Vagina (tissue), 2 donors: ENCODE measurements at regions not wholly inside any gene's neighbourhood (a gene's known extent, or its start where the extent isn't known, plus 50 kb on each side); places are given as distances from the start of the nearest gene placed in this dataset.

ENCODE experiments used
- DNase-seq, 2 donors: peaks; one replicate each; pipeline ENCODE4 v3.0.0-alpha.2; 2017; ENCODE audit errors: extremely low spot score in 2 of 2
- H3K27ac ChIP-seq: fragments of 200-600 bp; sonication (generic); one replicate; pipeline ENCODE4 v1.5.1; 2019
- H3K27me3 ChIP-seq: fragments of 200-600 bp; sonication (generic); one replicate; pipeline ENCODE4 v1.5.1; 2019
- H3K36me3 ChIP-seq, 2 donors: fragments of 200-600 bp; sonication (generic); one replicate each; pipeline ENCODE4 v1.5.1; 2017 to 2019
- H3K4me1 ChIP-seq: fragments of 200-600 bp; sonication (generic); one replicate; pipeline ENCODE4 v1.5.1; 2019
- H3K4me3 ChIP-seq, 2 donors: fragments of 200-600 bp; sonication (generic); 1 replicate in 1 of 2; 2 replicates in 1 of 2; pipeline ENCODE4 v1.5.1; 2016 to 2019
- H3K9me3 ChIP-seq: fragments of 200-600 bp; sonication (generic); one replicate; pipeline ENCODE4 v1.5.1; 2019
- CTCF ChIP-seq, 3 experiments: fragments of 450-650 bp in 2 of 3; fragments of 200-600 bp in 1 of 3; sonication (generic) in 1 of 3; IDR thresholded peaks; one replicate each; pipeline ENCODE4 v1.5.1; 2017 to 2019; ENCODE audit warnings: antibody characterized with exemption in 3 of 3, mild to moderate bottlenecking in 2 of 3, moderate library complexity in 2 of 3
- POLR2A ChIP-seq, 2 donors: fragments of 450-650 bp; IDR thresholded peaks; one replicate each; pipeline ENCODE4 v1.6.1; 2017; ENCODE audit warnings: antibody characterized with exemption in 2 of 2, mild to moderate bottlenecking in 2 of 2, moderate library complexity in 2 of 2
- POLR2AphosphoS5 ChIP-seq, 2 donors: sonication (generic); formaldehyde crosslinking; IDR thresholded peaks; one replicate each; pipeline ENCODE4 v1.9.0; 2017; ENCODE audit warnings: antibody characterized with exemption in 2 of 2, mild to moderate bottlenecking in 2 of 2, low read depth in 1 of 2; ENCODE audit not compliant: insufficient read depth in 1 of 2
- intact Hi-C: fragments of 100-400 bp; cut with DNase I; formaldehyde crosslinking; loops from one replicate; pipeline ENCODE4 v1.15.1; 2023

- no peak for TF ChIP-seq POLR2AphosphoS5 (IDR thresholded peaks at IDR 0.05; ENCODE audit: insufficient read depth in 1 of 2, low read depth in 1 of 2)
- Histone ChIP-seq H3K27me3 (no peaks in the 10 kb centered on the region), H3K27ac (no peak overlapping the region), H3K4me1 (no peaks in the 10 kb centered on the region), H3K9me3 (no peaks in the 10 kb centered on the region), H3K36me3 (no peaks in the 10 kb centered on the region), H3K4me3 (no peak overlapping the region)
- intact Hi-C loops, result no loop called here
- no peak for DNase-seq
Measured at GRCh38 chr2:18346874-18347273, 213.6 kb downstream of the RDH14 start.

- no peaks in the 10 kb centered on the region for H3K4me1 ChIP-seq
- TF ChIP-seq CTCF (IDR thresholded peaks at IDR 0.05) (no peak), POLR2AphosphoS5 (IDR thresholded peaks at IDR 0.05; ENCODE audit: insufficient read depth in 1 of 2, low read depth in 1 of 2) (no peak), POLR2A (IDR thresholded peaks at IDR 0.05) (no peak)
- H3K9me3 ChIP-seq, result no peaks in the 10 kb centered on the region
- DNase-seq, result no peak
- H3K36me3 ChIP-seq, result no peaks in the 10 kb centered on the region
- no peak overlapping the region for H3K27ac ChIP-seq
- no peaks in the 10 kb centered on the region for H3K27me3 ChIP-seq
- intact Hi-C loops, result no loop called here
- H3K4me3 ChIP-seq, result no peak overlapping the region
Measured at GRCh38 chr2:18346344-18346743, 214.1 kb downstream of the RDH14 start.

- Histone ChIP-seq H3K27me3 (no peaks in the 10 kb centered on the region), H3K4me1 (no peaks in the 10 kb centered on the region), H3K27ac (no peak overlapping the region), H3K4me3 (no peak overlapping the region), H3K9me3 (no peaks in the 10 kb centered on the region), H3K36me3 (no peaks in the 10 kb centered on the region)
- TF ChIP-seq POLR2A (IDR thresholded peaks at IDR 0.05), result no peak
- no peak for TF ChIP-seq CTCF (IDR thresholded peaks at IDR 0.05)
- TF ChIP-seq POLR2AphosphoS5 (IDR thresholded peaks at IDR 0.05; ENCODE audit: insufficient read depth in 1 of 2, low read depth in 1 of 2), result no peak
- intact Hi-C loops, result no loop called here
- no peak for DNase-seq
Measured at GRCh38 chr2:18345848-18346247, 214.6 kb downstream of the RDH14 start.

GRCh38 chr2:18342901-18343300, 217.6 kb downstream of the RDH14 start:
- H3K4me3 ChIP-seq, result no peak overlapping the region
- H3K9me3 ChIP-seq, result no peaks in the 10 kb centered on the region
- TF ChIP-seq POLR2AphosphoS5 (IDR thresholded peaks at IDR 0.05; ENCODE audit: insufficient read depth in 1 of 2, low read depth in 1 of 2) (no peak), CTCF (IDR thresholded peaks at IDR 0.05) (no peak), POLR2A (IDR thresholded peaks at IDR 0.05) (no peak)
- no peaks in the 10 kb centered on the region for H3K36me3 ChIP-seq
- intact Hi-C loops, result no loop called here
- DNase-seq, result no peak
- H3K4me1 ChIP-seq, result no peaks in the 10 kb centered on the region
- no peak overlapping the region for H3K27ac ChIP-seq
- no peaks in the 10 kb centered on the region for H3K27me3 ChIP-seq

GRCh38 chr2:18339326-18339725, 221.1 kb downstream of the RDH14 start:
- H3K27me3 ChIP-seq, result no peaks in the 10 kb centered on the region
- TF ChIP-seq POLR2A (IDR thresholded peaks at IDR 0.05) (no peak), POLR2AphosphoS5 (IDR thresholded peaks at IDR 0.05; ENCODE audit: insufficient read depth in 1 of 2, low read depth in 1 of 2) (no peak), CTCF (IDR thresholded peaks at IDR 0.05) (no peak)
- H3K9me3 ChIP-seq, result no peaks in the 10 kb centered on the region
- H3K4me1 ChIP-seq, result no peaks in the 10 kb centered on the region
- intact Hi-C loops, result no loop called here
- no peak for DNase-seq
- H3K36me3 ChIP-seq, result no peaks in the 10 kb centered on the region
- H3K27ac ChIP-seq, result no peak overlapping the region
- H3K4me3 ChIP-seq, result no peak overlapping the region

GRCh38 chr2:18336975-18337374, 223.5 kb downstream of the RDH14 start:
- Histone ChIP-seq H3K9me3 (no peaks in the 10 kb centered on the region), H3K4me3 (no peak overlapping the region), H3K36me3 (no peaks in the 10 kb centered on the region), H3K4me1 (no peaks in the 10 kb centered on the region), H3K27ac (no peak overlapping the region), H3K27me3 (no peaks in the 10 kb centered on the region)
- intact Hi-C loops, result no loop called here
- TF ChIP-seq POLR2AphosphoS5 (IDR thresholded peaks at IDR 0.05; ENCODE audit: insufficient read depth in 1 of 2, low read depth in 1 of 2) (no peak), POLR2A (IDR thresholded peaks at IDR 0.05) (no peak), CTCF (IDR thresholded peaks at IDR 0.05) (no peak)
- no peak for DNase-seq
